ENCODE measurements at regions not wholly inside any gene's neighbourhood (a gene's known extent, or its start where the extent isn't known, plus 50 kb on each side); places are given as distances from the start of the nearest gene placed in this dataset.

DNA sequence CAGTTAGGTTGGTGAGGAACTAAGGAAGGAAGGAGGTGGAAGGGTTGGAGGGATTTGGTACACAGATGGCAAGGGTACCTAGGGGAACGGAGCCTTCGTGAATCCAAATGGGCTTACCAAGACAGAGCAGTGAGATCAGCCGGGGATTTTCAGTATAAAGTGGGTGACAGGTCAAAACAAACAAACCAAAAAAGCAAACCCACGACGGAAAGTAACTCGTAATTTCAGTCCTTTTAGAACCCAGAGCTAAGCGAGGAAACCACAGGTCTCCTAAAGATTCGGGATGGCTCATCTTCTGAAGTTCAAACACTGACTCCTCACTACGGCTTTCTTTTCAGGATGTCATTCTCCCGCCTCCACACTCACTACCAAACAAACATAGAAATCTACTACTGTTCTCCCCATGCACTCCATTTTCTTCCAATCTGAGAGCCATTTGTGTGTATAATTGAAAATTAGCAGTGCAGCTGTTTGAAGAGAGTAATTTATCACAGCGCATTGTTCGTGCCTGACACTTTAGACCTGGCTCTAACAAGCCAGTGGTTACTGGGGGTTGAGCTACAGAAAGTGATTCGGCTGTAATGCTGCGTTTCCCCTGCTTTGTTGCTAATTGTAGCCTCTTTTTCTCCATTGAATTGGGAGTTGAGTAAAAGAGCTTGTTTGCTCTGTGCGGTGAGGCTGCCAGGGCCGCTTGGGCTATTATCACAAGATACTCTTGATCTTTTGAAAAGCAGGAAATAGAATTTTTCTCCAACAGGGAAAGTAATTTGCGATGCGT lies 64.7 kb upstream of the CCDC39 start:
- DNase-seq, result no peak

DNA sequence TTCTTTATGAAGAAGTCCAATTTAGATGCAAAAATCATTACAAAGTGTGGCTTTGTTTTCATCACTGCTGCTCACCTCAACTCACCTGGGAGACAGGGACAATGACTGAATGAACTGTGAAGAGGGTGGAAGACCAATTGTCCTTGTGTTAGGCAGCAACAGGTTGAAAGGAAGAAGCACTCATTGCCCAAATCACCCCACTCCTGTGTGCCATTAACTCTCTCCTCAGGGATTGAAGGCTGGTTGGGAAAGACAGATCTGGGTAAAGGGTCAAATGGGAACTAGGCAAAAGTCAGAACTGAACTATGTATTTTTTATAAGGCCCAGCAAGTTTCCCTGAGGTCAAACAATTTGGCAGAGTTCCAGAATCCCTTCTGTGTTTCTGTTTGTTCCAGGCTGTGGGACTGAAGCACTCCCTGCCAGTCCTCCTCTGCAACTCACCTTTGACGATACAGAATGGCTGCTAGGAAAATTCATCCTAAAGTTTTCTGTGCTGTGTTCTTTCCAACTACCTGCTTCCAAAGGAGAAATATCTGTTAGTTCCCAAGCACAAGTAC lies 68.6 kb upstream of the CCDC39 start:
- DNase-seq, result no peak

DNA sequence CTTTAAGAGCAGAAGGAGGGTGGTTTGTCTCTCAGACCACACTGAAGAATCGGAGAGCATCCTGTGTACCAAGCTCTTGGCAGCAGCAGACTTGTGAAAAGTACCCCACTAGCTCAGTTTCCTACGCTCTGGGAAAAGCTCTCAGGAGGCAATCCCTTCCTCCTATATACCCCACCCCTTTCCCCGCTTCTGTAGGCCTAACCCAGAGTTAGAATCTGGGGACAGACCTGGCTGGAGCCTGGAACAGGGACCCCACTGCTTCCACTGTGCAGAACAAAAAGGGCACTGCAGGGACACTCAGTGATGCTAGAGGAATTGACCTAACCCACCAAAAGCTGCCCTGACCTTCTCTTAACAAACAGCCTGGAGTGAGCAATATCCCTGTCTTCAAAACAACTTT lies 70.0 kb upstream of the CCDC39 start:
- no peak for DNase-seq

DNA sequence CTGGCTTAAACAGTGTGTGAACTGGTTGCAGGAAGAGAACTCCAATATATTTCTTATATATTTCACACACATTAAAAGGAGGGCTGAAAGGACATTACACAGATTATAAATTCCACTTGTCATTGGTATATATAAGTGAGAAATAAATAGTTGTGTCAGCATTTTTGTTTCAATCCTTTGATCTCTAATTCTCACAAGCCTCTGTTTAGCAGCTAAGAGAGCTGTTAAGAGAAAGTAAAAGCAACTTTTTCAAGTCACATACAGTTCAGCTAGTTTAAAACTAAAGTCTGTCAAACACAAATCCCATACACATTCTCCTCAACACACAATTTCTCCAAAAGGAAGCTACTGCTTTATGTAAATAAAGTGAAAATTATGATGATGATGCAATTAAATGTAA lies 70.5 kb upstream of the CCDC39 start:
- DNase-seq, result no peak

DNA sequence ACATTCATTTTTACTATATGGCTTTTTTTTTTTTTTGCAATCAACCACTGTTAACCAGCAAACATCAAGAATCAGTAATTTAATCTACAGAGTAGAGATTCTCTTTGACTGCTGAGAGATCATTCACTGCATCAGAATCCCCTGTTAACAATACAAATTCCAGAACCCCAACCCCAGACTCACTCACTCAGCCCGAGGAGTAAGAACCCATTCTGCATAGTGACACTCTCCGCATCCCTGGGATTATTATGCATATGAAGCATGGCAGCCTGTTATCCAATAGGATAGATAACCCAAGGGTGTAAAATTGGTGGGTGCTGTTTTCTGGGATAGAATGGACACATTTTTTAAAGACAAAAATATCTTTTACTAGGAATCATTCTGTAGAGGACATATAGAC lies 76.3 kb upstream of the CCDC39 start:
- no peak for DNase-seq

DNA sequence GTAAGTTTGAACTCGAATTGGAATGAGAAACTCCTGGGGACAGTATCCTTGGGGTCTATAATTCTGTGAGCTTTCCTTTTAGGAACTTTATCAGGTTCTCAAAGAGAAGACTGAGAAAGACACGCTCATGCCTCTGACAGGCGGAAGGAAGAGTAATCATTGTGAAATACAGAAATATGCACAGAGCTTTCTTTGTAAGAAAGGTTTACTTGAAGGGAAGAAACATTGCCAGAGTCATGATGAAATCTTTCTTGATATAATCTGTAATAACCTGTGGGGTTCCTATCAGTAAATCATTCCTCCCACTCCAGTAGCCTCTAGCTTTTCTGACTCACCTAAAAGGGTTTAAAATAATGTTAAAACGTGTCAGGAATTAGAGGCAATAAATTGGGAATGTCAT lies 83.6 kb upstream of the CCDC39 start:
- DNase-seq, result no peak

DNA sequence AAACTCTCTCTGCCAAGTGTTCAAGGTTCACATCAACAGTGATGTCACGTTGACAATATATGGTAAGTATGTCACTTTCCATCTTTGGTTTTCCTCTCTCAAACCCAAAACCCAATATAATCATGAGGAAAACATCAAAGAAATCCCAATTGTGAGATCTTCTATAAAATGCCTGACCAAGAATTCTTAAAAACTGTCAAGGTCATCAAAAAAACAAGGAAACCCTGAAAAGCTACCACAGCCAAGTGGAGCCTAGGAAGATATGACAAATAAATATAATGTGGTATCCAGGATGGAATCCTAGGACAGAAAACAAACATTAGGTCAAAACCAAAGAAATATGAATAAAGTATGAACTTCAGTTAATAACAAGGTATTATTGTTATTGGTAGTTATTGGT lies 85.2 kb upstream of the CCDC39 start:
- DNase-seq, result no peak

DNA sequence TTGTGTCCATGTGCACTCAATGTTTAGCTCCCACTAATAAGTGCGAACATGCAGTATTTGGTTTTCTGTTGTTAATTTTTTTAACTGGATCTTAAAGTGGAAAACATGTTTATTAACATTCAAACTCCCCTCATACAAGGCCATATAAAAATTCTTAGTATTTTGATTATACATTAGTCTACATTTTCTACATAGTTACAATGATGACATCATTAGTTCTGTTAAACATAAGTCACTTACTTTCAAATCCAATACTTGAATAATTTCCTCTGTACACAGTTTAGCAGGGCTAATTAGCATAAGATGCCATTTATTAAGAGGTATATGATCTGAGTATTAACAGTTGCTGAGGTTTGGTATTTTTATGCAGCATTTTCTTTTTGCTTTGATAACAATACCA lies 91.3 kb upstream of the CCDC39 start:
- no peak for DNase-seq

DNA sequence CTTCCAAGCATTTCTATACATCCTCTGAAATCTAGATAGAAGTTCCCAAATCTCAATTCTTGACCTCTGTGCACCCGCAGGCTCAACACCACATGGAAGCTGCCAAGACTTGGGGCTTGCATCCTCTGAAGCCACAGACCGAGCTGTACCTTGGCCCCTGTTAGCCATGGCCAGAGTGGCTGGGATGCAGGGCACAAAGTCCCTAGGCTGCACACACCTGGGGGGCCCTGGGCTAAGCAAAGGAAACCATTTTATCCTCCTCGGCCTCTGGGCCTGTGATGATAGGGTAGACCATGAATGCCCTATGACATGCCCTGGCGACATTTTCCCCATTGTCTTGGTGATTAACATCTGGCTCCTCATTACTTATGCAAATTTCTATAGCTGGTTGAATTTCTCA lies 97.1 kb upstream of the CCDC39 start:
- no peak for DNase-seq

DNA sequence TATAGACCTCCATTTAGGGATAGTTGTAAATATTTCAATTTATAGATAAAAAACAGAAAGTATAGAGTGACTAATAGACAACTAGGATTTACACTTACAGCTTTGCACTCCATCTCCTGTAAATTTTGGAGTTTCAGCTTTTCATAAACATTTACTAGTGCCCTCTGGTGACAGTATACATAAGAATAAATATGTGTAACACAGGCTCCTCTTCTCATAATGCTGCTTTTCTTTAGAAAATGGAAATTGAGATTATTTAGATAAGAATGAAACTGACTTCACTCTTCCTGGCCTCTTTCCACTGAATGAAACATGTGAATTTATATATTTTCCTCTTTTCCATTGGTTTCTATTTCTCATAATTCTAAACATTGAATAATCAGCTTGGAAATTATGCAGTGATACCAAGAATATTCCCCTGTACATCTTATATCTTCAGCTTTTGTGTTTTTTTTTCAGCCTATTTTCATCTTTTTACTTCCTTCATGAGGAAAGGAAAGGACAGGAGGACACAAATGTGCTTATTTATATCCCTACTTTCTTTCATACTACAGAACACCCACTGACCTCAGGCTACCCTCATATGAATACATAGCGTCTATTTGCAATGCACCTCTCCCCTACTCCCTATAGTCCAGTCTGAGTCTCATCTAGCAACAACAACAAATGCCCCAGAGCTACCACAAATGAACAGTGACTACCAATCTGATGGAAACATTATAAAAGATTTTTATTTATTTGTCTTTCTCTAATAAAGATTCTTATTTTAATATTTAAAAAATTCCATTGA lies 103.1 kb upstream of the CCDC39 start:
- no peak for DNase-seq

DNA sequence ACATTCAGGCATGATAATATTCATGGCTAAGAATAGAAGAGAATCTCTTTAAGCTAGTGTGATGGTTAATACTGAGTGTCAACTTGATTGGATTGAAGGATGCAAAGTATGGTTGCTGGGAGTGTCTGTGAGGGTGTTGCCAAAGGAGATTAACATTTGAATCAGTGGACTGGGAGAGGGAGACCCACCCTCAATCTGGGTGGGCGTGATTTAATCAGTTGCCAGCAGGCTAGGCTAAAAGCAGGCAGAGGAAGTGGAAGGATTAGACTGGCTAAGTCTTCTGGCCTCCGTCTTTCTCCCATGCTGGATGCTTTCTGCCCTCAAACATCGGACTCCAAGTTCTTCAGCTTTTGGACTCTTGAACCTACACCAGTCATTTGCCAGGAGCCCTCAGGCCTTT lies 106.9 kb upstream of the CCDC39 start:
- DNase-seq, result peak; percentile 6

DNA sequence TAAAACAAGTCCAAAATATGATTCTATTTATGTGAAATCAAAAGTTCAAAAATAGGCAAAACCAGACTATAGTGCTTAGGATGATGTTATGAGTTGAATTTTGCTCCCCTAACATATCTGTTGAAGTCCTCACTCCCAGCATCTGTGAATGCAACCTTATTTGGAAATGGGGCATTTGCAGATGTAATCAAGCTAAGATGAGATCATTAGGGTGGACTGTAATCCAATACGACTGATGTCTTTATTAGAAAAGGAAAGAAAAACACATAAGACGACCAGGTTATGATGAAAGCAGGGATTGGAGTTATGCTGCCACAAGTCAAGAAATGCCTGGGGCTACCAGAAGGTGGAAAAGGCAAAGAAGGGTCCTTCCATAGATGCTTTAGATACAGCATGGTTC lies 110.5 kb upstream of the CCDC39 start:
- DNase-seq, result no peak

DNA sequence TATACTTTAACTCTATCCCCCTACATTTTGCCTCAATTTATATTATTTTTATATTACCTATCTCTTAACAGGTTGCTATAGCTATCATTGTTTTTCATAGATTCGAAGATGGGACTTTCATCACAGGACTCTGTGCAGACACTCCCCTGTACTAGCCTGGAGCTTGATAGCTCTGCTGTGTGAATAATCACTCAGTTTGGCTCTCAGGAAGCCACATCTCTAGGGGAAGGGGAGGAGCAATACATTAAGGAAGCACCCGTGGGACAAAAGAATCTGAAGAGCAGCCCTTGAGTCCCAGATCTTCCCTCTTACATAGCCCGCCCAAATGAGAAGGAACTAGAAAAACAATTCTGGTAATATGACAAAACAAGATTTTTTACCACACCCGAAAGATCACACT lies 114.3 kb upstream of the FXR1 start:
- DNase-seq, result no peak

DNA sequence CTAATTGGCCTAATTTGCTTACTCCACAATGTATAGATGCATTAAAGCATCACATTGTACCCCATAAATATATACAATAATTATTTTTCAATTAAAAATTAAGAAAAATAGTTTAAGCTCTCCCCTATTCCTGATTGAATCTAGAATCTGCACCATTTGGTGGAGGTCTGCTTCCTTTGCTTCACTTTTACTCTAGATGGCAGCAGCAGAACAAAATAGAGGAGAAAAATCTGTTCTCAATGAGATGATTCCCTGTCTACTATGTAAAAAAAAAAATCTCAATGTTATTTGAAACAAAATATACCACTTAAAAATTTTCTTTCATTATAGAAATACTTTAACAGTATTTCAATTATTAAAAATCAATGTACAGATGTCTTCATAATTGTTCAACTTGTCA lies 109.6 kb upstream of the FXR1 start:
- DNase-seq, result peak; percentile 53

DNA sequence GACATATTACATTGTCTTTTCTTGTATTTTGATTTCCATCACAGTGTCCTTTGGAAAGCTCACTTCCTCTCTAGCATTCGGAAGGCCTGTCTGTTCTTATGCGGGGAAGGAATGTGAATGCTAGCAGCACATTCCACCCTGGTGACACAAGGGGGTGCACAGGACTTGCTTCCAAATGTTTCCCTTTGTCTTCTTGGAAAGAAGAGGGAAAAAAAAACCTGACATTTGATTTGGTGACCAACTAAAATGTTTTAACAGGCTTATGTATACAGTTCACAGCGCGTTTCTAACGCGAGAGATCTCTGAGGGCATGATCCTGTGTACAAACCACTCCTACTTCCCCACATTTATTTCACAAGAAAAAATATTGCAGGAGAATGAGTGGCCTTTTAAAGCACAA lies 107.6 kb upstream of the FXR1 start:
- peak; percentile 3 for DNase-seq

DNA sequence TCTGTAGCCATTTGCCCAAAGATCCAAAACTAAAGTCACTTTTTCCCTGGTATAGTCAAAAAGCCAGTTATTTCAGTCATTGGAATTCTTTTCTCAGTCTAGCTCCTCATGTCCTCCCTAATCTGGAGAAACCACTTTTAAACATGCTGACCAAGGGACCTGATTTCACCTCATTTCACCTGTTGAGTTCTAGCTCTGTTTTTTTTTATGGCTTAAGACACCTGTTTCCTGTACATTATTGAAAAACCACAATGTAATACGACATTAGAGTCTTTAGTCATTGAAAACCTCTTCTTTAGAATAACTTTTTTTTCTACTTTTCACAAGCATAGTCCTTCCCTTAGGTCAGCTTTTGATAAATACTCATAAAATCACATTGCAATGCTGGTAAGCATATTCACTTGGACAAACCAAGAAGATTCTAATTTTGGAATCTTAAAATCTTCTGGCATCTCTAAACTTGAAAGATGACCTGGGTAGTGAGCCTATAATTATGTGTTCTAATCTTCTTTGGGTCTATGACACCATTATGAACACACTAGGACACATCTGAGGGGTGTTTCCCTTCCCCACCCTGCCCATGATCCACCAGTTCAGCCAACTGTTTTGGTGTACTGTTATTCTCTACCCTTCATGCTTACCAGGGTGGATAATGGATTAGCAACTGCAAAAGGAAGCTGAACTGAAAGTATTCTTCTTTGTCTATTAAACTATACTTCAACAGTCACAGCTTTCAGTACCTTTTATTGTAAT lies 103.5 kb upstream of the FXR1 start:
- DNase-seq, result no peak

DNA sequence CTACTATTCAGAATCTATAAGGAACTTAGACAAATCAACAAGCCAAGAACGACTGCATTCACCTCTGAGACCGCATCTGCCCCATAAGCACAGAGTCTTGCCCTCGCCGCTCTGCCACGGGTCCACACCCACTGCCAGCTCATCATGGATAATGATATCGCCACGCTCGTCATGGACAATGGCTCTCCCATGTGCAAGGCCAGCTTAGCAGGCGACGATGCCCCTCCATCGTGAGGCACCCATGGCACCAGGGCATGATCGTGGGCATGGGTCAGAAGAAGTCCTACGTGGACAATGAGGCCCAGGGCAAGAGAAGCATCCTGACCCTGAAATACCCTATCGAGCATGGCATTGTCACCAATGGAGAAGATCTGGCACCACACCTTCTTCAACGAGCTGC lies 92.1 kb upstream of the FXR1 start:
- DNase-seq, result no peak

DNA sequence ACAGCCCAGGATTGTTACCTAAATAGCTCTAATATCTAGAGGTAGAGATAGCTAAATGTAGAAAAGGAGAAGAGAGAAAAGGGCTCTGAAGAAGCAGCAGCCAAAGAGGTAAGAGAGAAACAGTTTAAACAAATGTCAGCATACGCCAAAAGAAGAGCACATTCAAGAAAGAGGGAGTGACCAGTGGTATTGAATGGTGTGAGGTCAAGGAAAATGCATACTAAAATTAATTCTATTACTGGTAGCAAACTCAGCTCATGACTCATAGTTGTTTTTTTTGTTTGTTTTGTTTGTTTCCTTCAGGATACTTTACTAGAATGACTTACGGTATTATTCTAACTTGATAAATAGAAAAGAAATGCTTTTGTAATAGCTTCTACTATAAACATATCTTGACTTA lies 86.5 kb upstream of the FXR1 start:
- DNase-seq, result no peak

DNA sequence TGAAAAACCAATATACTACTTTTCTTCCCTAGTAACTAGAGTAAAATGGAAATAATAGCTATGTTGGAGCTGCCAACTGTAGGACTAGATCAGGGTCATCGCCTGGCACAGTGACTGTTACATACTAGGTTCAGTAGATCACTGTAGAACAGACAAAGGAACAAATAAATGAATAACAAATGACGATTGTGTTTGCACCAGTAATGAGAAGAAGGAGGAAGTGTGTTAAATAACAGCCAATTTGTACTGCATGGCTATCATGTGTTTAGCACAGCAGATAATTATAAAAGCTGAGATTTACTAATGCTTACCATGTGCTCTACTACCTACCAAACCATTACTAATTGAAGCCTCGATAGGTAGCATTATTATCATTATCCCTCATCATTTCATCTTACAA lies 85.3 kb upstream of the FXR1 start:
- DNase-seq, result no peak

DNA sequence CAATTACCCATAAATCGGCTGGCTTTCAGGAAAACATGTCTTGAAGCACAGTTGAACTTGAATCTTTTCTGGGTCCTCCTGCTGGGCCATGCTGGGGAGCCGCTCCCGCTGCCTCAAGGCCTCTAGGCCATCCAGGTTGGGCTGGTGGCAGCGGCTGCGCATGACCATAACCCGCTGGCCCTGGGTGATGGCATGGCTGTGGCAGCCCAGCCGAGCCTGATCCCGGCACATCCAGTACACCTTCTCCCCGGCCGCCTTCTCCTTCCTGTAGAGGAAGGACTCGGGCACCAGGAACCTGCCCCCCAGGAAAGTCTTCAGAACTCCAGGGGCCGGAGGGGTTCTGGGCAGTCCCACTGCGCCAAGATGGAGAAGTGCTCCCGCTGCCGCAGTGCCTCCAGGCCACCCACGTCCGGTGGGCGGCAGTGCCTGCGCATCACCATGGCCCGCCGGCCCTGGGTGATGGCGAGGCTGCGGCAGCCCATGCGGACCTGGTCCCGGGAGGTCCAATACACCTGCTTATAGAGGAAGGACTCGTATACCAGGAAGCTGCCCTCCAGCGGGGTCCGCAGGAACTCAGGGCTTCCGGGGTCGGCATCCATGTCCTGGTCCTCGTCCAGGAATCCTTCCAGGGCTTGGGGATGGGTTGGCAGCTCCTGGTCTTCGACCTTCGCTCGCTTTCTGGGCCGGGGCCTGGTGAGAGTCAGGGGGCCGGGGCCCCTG lies 84.3 kb upstream of the FXR1 start:
- DNase-seq, result no peak

DNA sequence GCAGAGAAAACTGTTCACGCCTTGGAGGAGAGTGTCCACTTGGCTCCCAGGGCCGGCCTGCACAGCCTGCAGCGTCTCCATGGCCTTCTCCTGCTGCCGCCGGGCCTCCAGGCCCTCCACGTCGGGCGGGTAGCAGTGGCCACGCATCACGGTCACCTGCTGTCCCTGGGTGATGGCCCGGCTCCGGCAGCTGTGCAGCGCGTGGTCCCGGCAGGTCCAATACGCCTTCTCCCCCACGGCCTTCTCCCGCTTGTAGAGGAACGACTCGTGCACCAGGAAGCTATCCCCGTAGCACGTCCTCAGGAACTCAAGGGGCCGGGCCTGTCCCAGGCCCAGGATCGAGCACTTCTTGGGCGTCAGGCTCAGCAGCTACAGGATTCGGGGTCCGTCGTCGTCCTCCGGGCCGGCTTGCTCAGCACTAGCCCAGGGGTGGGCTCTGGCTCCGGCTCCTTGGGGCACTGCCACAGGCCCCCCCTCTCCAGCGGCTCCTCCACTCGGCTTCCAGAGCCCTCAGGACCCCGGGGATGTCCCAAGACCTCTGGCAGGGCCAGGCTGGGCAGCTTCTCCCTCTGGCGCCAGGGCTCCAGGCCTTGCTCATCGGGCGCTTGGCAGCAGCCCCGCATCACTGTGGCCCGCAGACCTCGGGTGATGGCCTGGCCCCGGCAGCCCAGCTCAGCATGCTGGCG lies 83.6 kb upstream of the FXR1 start:
- no peak for DNase-seq

Data from hematopoietic multipotent progenitor cell treated with erythropoietin and hydrocortisone succinate and interleukin-3 and kit ligand, for 4 days (in vitro differentiated cells).